ENCODE measurements at regions not wholly inside any gene's neighbourhood (a gene's known extent, or its start where the extent isn't known, plus 50 kb on each side); places are given as distances from the start of the nearest gene placed in this dataset.
A peak's percentile ranks its signal among the peaks of the same experiment; 100 is the strongest.

DNA sequence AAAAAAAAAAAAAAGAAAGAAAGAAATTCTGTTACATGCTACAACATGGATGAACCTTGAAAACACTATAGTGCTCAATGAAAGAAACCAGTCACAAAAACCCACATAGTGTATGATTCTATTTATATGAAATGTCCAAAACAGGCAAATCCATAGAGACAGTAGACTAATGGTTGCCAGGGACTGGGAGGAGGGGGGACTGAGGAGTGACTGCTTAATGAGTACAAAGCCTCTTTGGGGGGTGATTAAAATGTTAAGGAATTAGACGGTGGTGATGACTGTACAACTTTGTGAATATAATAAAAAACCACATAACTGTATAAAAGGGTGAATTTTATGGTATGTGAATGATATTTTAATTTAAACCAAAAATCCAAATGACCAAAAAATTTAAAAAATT, 116.0 kb upstream of the GUCA2B start:
- Mint-ChIP-seq H3K27ac (ENCODE audit: unreplicated experiment) (no peak overlapping the region), H3K27me3 (ENCODE audit: unreplicated experiment) (no peaks in the 10 kb centered on the region), H3K4me1 (ENCODE audit: low read depth, unreplicated experiment) (peaks cover 3% of the 10 kb centered on the region), H3K4me3 (ENCODE audit: unreplicated experiment) (no peak overlapping the region), H3K9me3 (ENCODE audit: unreplicated experiment) (peaks cover 5% of the 10 kb centered on the region), H3K36me3 (ENCODE audit: unreplicated experiment) (no peaks in the 10 kb centered on the region)
- DNase-seq, result no peak
- TF ChIP-seq, protein P1, sequence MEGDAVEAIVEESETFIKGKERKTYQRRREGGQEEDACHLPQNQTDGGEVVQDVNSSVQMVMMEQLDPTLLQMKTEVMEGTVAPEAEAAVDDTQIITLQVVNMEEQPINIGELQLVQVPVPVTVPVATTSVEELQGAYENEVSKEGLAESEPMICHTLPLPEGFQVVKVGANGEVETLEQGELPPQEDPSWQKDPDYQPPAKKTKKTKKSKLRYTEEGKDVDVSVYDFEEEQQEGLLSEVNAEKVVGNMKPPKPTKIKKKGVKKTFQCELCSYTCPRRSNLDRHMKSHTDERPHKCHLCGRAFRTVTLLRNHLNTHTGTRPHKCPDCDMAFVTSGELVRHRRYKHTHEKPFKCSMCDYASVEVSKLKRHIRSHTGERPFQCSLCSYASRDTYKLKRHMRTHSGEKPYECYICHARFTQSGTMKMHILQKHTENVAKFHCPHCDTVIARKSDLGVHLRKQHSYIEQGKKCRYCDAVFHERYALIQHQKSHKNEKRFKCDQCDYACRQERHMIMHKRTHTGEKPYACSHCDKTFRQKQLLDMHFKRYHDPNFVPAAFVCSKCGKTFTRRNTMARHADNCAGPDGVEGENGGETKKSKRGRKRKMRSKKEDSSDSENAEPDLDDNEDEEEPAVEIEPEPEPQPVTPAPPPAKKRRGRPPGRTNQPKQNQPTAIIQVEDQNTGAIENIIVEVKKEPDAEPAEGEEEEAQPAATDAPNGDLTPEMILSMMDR (IDR thresholded peaks at IDR 0.05; ENCODE audit: partially characterized antibody, unreplicated experiment), result no peak

DNA sequence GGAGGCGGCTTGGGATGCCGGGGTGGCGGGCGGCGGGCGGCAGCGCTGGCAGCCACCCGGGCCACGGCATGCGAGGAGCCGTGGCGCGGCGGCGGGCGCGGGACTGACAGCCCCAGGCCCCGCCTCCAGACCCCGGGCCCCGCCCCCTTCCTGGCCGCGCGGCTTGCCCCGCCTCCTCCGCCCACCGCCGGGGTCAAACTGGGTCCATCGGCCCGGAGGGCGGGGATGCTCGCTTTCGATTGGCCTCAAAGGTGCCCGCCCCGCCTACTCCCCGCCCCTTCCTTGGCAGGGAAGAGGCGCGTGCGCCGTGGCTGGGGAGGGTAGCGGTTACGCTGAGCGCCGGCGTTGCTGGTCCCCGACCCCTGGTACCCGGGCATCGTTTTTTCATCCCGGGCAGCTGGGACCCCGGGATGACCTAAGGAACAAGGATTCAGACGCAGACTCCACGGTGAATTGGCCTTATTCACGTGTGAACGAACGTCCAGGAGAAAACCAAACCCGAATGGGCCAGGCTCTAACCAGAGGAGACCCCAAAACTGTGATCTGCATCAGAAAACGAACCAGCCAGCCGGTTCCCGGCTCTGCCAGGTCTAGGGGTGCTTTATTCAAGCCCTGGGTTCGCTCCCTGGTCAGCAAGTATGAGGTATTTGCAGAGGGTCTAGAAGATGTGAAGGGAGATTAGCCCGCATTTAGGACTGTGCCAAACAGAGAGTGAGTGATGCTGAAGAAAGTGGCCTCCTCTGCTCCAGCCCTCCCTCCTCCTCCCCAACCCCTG, 117.2 kb upstream of the GUCA2B start:
- TF ChIP-seq, protein P1 (IDR thresholded peaks at IDR 0.05; ENCODE audit: partially characterized antibody, unreplicated experiment), result no peak
- peak; percentile 99 for DNase-seq
- Mint-ChIP-seq H3K4me3 (ENCODE audit: unreplicated experiment) (peak overlapping the region; percentile 86), H3K4me1 (ENCODE audit: low read depth, unreplicated experiment) (peaks cover 3% of the 10 kb centered on the region), H3K36me3 (ENCODE audit: unreplicated experiment) (no peaks in the 10 kb centered on the region), H3K9me3 (ENCODE audit: unreplicated experiment) (peaks cover 5% of the 10 kb centered on the region), H3K27ac (ENCODE audit: unreplicated experiment) (no peak overlapping the region), H3K27me3 (ENCODE audit: unreplicated experiment) (no peaks in the 10 kb centered on the region)

DNA sequence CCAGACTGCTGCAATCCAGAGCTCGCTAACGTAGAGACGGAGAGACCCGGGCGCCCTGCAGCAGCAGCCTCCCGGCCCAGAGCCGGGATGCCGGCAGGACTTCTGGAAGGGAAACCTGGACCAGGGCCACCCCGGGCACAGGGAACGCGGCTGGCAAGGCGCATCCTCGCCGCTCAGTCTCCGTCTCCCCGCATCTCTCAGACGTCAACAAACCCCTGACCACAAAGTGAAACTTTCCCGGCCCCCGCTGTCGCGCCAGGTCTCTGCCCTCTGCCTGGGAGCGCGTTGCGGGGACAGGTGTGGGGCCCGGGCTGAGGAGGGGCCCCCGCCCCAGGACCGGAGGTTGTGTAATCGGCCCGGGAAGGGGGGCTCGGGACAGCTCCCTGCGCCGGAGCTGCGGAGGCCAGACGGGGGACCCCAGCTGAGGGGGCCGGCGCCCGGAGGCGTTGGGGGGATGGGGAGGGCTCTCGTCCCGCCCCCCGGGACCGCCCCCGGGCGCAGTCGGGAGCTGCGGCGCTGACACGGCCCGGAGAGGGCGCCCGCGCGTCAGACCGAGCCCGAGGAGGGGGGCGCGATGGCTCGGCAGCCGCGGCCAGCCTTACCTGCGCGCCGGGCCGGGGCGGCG, 116.6 kb upstream of the HIVEP3 start:
- Mint-ChIP-seq H3K4me3 (ENCODE audit: unreplicated experiment) (peak overlapping the region; percentile 78), H3K27ac (ENCODE audit: unreplicated experiment) (no peak overlapping the region), H3K4me1 (ENCODE audit: low read depth, unreplicated experiment) (peaks cover 3% of the 10 kb centered on the region), H3K36me3 (ENCODE audit: unreplicated experiment) (no peaks in the 10 kb centered on the region), H3K9me3 (ENCODE audit: unreplicated experiment) (peaks cover 5% of the 10 kb centered on the region), H3K27me3 (ENCODE audit: unreplicated experiment) (no peaks in the 10 kb centered on the region)
- TF ChIP-seq, protein P1 (IDR thresholded peaks at IDR 0.05; ENCODE audit: partially characterized antibody, unreplicated experiment), result no peak
- peak; percentile 52 for DNase-seq

DNA sequence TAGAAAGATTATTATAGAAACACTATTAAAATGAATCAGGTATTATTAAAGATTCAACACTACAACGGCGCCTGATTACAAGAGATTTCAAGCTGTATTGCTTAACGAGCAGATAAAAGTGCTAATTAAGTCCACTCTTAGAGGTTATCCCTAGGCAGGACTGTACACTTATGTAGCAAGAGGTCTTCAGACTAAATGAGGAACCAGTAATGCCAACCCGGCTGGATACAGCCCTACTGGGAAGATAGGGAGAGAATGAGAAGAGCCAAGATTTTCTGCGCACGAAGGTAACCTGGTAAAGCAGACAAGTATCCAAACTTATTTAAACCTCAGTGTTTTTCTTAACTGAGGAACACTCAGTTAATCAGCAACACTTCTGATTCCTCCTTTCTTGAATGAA, 115.7 kb upstream of the HIVEP3 start:
- H3K27me3 Mint-ChIP-seq (ENCODE audit: unreplicated experiment), result no peaks in the 10 kb centered on the region
- H3K27ac Mint-ChIP-seq (ENCODE audit: unreplicated experiment), result no peak overlapping the region
- TF ChIP-seq, protein P1 (IDR thresholded peaks at IDR 0.05; ENCODE audit: partially characterized antibody, unreplicated experiment), result no peak
- H3K36me3 Mint-ChIP-seq (ENCODE audit: unreplicated experiment), result no peaks in the 10 kb centered on the region
- no peak for DNase-seq
- peaks cover 3% of the 10 kb centered on the region for H3K4me1 Mint-ChIP-seq (ENCODE audit: low read depth, unreplicated experiment)
- H3K4me3 Mint-ChIP-seq (ENCODE audit: unreplicated experiment), result peak overlapping the region; percentile 78
- peaks cover 4% of the 10 kb centered on the region for H3K9me3 Mint-ChIP-seq (ENCODE audit: unreplicated experiment)

DNA sequence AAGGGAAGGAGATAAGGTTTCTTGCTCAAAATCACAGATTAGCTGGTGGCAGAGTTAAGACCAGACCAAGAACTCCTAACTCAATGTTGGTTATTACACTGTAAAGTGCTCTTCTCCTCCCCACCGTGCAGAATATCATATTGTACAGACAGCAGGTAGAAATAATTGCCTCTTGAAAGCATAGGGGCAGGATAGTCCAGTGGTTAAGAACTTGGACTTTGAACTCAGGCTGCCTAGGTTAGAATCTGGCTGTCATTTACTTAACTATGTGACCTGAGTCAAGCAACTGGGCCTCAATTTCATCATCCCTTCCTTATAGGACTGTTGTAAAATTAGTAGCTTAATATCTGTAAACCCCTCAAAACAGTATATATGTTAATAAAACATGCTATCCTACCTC, 114.9 kb upstream of the HIVEP3 start:
- Mint-ChIP-seq H3K9me3 (ENCODE audit: unreplicated experiment) (peaks cover 4% of the 10 kb centered on the region), H3K27ac (ENCODE audit: unreplicated experiment) (no peak overlapping the region), H3K27me3 (ENCODE audit: unreplicated experiment) (no peaks in the 10 kb centered on the region), H3K4me1 (ENCODE audit: low read depth, unreplicated experiment) (peaks cover 3% of the 10 kb centered on the region), H3K4me3 (ENCODE audit: unreplicated experiment) (no peak overlapping the region), H3K36me3 (ENCODE audit: unreplicated experiment) (no peaks in the 10 kb centered on the region)
- no peak for DNase-seq
- TF ChIP-seq, protein P1 (IDR thresholded peaks at IDR 0.05; ENCODE audit: partially characterized antibody, unreplicated experiment), result no peak
